Hepatocyte (in vitro differentiated cells): ENCODE measurements at regions not wholly inside any gene's neighbourhood (a gene's known extent, or its start where the extent isn't known, plus 50 kb on each side); places are given as distances from the start of the nearest gene placed in this dataset.

Experiments
- DNase-seq: peaks from one replicate; pipeline ENCODE4 v3.0.0-alpha.2; 2016; ENCODE audit warnings: low spot score
- H2AFZ ChIP-seq: fragments of 200-600 bp; sonication (generic); 2 replicates; pipeline ENCODE4 v1.6.0; 2016; ENCODE audit warnings: antibody characterized with exemption, mild to moderate bottlenecking
- H3K27ac ChIP-seq: fragments of 200-600 bp; sonication (generic); 2 replicates; pipeline ENCODE4 v1.5.1; 2016; ENCODE audit warnings: mild to moderate bottlenecking
- H3K27me3 ChIP-seq: fragments of 200-600 bp; sonication (generic); 2 replicates; pipeline ENCODE4 v1.6.1; 2016
- H3K36me3 ChIP-seq: fragments of 200-600 bp; sonication (generic); replicated peaks from 2 replicates; pipeline ENCODE4 v1.5.1; 2016; ENCODE audit warnings: low read depth; ENCODE audit not compliant: insufficient read depth
- H3K4me1 ChIP-seq: fragments of 200-600 bp; sonication (generic); 2 replicates; pipeline ENCODE4 v1.5.1; 2016; ENCODE audit warnings: mild to moderate bottlenecking, moderate library complexity; ENCODE audit not compliant: insufficient read depth
- H3K4me2 ChIP-seq: fragments of 200-600 bp; sonication (generic); 2 replicates; pipeline ENCODE4 v1.6.0; 2016
- H3K4me3 ChIP-seq: fragments of 200-600 bp; sonication (generic); 2 replicates; pipeline ENCODE4 v1.5.1; 2016; ENCODE audit warnings: mild to moderate bottlenecking
- H3K79me2 ChIP-seq: fragments of 200-600 bp; sonication (generic); 2 replicates; pipeline ENCODE4 v1.6.0; 2017; ENCODE audit warnings: mild to moderate bottlenecking
- H3K9me2 ChIP-seq: fragments of 200-600 bp; sonication (generic); replicated peaks from 2 replicates; pipeline ENCODE4 v1.6.0; 2017; ENCODE audit warnings: mild to moderate bottlenecking; ENCODE audit not compliant: insufficient read depth
- H3K9me3 ChIP-seq: fragments of 200-600 bp; sonication (generic); 2 replicates; pipeline ENCODE4 v1.5.1; 2016; ENCODE audit warnings: low read depth, mild to moderate bottlenecking
- H4K20me1 ChIP-seq: fragments of 200-600 bp; sonication (generic); 2 replicates; pipeline ENCODE4 v1.6.0; 2016; ENCODE audit warnings: mild to moderate bottlenecking; ENCODE audit not compliant: insufficient read depth, poor library complexity, severe bottlenecking
- CTCF ChIP-seq: fragments of 200-600 bp; sonication (generic); IDR thresholded peaks from 2 replicates; pipeline ENCODE4 v1.5.1; 2016; ENCODE audit warnings: antibody characterized with exemption, mild to moderate bottlenecking; ENCODE audit not compliant: poor library complexity
- EZH2 ChIP-seq: fragments of 200-600 bp; sonication (generic); IDR thresholded peaks from 2 replicates; pipeline ENCODE4 v1.6.1; 2016; ENCODE audit warnings: antibody characterized with exemption, mild to moderate bottlenecking, borderline replicate concordance
- EZH2phosphoT487 ChIP-seq: fragments of 200-600 bp; sonication (generic); IDR thresholded peaks from one replicate; pipeline ENCODE4 v1.6.1; 2018; ENCODE audit warnings: antibody characterized with exemption, mild to moderate bottlenecking, low read depth, moderate library complexity; ENCODE audit not compliant: unreplicated experiment, severe bottlenecking
- WGBS: methylation state at CpG from one replicate; pipeline ENCODE4 v1.1.6; 2016; ENCODE audit warnings: low lambda C conversion rate; ENCODE audit errors: missing lambda C conversion rate; 5-methylcytosine and 5-hydroxymethylcytosine counted together

GRCh38 chr4:185915817-185916216, 103.8 kb upstream of the SORBS2 start:
- no peaks in the 10 kb centered on the region for H3K36me3 ChIP-seq
- TF ChIP-seq CTCF = no peak
- TF ChIP-seq EZH2phosphoT487 = no peak
- TF ChIP-seq EZH2 = no peak
- WGBS = 94% methylated on average over 4 of the region's 4 CpGs
- no peaks in the 10 kb centered on the region for H3K79me2 ChIP-seq
- no peak overlapping the region for H3K4me2 ChIP-seq
- H3K4me3 ChIP-seq = no peak overlapping the region
- H3K9me3 ChIP-seq = no peaks in the 10 kb centered on the region
- H3K27me3 ChIP-seq = no peaks in the 10 kb centered on the region
- no peak overlapping the region for H3K27ac ChIP-seq
- H2AFZ ChIP-seq = no peak overlapping the region
- H3K9me2 ChIP-seq = no peaks in the 10 kb centered on the region
- no peak for DNase-seq
- H4K20me1 ChIP-seq = no peaks in the 10 kb centered on the region
- no peaks in the 10 kb centered on the region for H3K4me1 ChIP-seq

- Histone ChIP-seq H3K79me2 (no peaks in the 10 kb centered on the region), H2AFZ (no peak overlapping the region), H3K36me3 (no peaks in the 10 kb centered on the region), H3K9me2 (no peaks in the 10 kb centered on the region), H3K4me2 (no peak overlapping the region), H3K4me3 (no peak overlapping the region), H3K27ac (no peak overlapping the region), H3K4me1 (no peaks in the 10 kb centered on the region), H3K27me3 (no peaks in the 10 kb centered on the region), H3K9me3 (no peaks in the 10 kb centered on the region), H4K20me1 (no peaks in the 10 kb centered on the region)
- WGBS = 87% methylated on average over 4 of the region's 4 CpGs
- TF ChIP-seq EZH2phosphoT487 = no peak
- no peak for TF ChIP-seq CTCF
- DNase-seq = no peak
These were observed 104.2 kb upstream of the SORBS2 start for GRCh38 chr4:185916231-185916630.

GRCh38 chr4:185916683-185917082, 104.7 kb upstream of the SORBS2 start:
- H3K4me3 ChIP-seq = no peak overlapping the region
- no peaks in the 10 kb centered on the region for H3K79me2 ChIP-seq
- H3K27me3 ChIP-seq = no peaks in the 10 kb centered on the region
- H2AFZ ChIP-seq = no peak overlapping the region
- no peaks in the 10 kb centered on the region for H4K20me1 ChIP-seq
- H3K9me3 ChIP-seq = no peaks in the 10 kb centered on the region
- 64% methylated on average over 4 of the region's 4 CpGs for WGBS
- no peak overlapping the region for H3K4me2 ChIP-seq
- no peak for DNase-seq
- no peaks in the 10 kb centered on the region for H3K36me3 ChIP-seq
- H3K27ac ChIP-seq = no peak overlapping the region
- H3K9me2 ChIP-seq = no peaks in the 10 kb centered on the region
- no peak for TF ChIP-seq EZH2
- no peak for TF ChIP-seq EZH2phosphoT487
- TF ChIP-seq CTCF = no peak
- no peaks in the 10 kb centered on the region for H3K4me1 ChIP-seq

GRCh38 chr4:185919107-185919506, 107.1 kb upstream of the SORBS2 start:
- WGBS = 93% methylated on average over 4 of the region's 4 CpGs
- no peaks in the 10 kb centered on the region for H3K79me2 ChIP-seq
- H3K9me3 ChIP-seq = no peaks in the 10 kb centered on the region
- H2AFZ ChIP-seq = no peak overlapping the region
- H3K9me2 ChIP-seq = no peaks in the 10 kb centered on the region
- H4K20me1 ChIP-seq = no peaks in the 10 kb centered on the region
- H3K4me3 ChIP-seq = no peak overlapping the region
- no peaks in the 10 kb centered on the region for H3K27me3 ChIP-seq
- no peak for TF ChIP-seq EZH2phosphoT487
- no peak for TF ChIP-seq EZH2
- TF ChIP-seq CTCF = no peak
- H3K4me2 ChIP-seq = no peak overlapping the region
- no peaks in the 10 kb centered on the region for H3K36me3 ChIP-seq
- no peak for DNase-seq
- H3K27ac ChIP-seq = no peak overlapping the region
- H3K4me1 ChIP-seq = no peaks in the 10 kb centered on the region
